ENCODE measurements at regions not wholly inside any gene's neighbourhood (a gene's known extent, or its start where the extent isn't known, plus 50 kb on each side); places are given as distances from the start of the nearest gene placed in this dataset.

GRCh38 chr14:22333422-22334274 is 255.4 kb downstream of the DAD1 start:
- DNase-seq, result peak; percentile 12

- peak; percentile 38 for DNase-seq
Observed at GRCh38 chr14:22332686-22333421, 256.2 kb downstream of the DAD1 start.

GRCh38 chr14:22329371-22329770 is 259.7 kb downstream of the DAD1 start:
- no peak for DNase-seq

- DNase-seq, result no peak
Observed at GRCh38 chr14:22325676-22326400, 263.2 kb downstream of the DAD1 start.

GRCh38 chr14:22320362-22320750 is 268.7 kb downstream of the DAD1 start:
- DNase-seq, result no peak

- peak; percentile 31 for DNase-seq
Observed at GRCh38 chr14:22319526-22320361, 269.3 kb downstream of the DAD1 start.

- DNase-seq, result no peak
Observed at GRCh38 chr14:22318951-22319350, 270.1 kb downstream of the DAD1 start.

GRCh38 chr14:22316473-22316872 is 272.6 kb downstream of the DAD1 start:
- no peak for DNase-seq

- no peak for DNase-seq
Observed at GRCh38 chr14:22315336-22315735, 273.7 kb downstream of the DAD1 start.

GRCh38 chr14:22314183-22314820 is 274.7 kb downstream of the DAD1 start:
- peak; percentile 45 for DNase-seq

GRCh38 chr14:22313172-22313801 is 275.7 kb downstream of the DAD1 start:
- peak; percentile 33 for DNase-seq

- no peak for DNase-seq
Observed at GRCh38 chr14:22311636-22312035, 277.4 kb downstream of the DAD1 start.

GRCh38 chr14:22305607-22306006 is 283.4 kb downstream of the DAD1 start:
- no peak for DNase-seq

GRCh38 chr14:22304326-22304725 is 284.7 kb downstream of the DAD1 start:
- DNase-seq, result no peak

- DNase-seq, result no peak
Observed at GRCh38 chr14:22303589-22304195, 285.3 kb downstream of the DAD1 start.

GRCh38 chr14:22300646-22301045 is 288.4 kb downstream of the DAD1 start:
- DNase-seq, result no peak

GRCh38 chr14:22297376-22297775 is 291.6 kb downstream of the DAD1 start:
- DNase-seq, result no peak

- peak; percentile 80 for DNase-seq
Observed at GRCh38 chr14:22296722-22297121, 292.3 kb downstream of the DAD1 start.

GRCh38 chr14:22296088-22296487 is 292.9 kb downstream of the DAD1 start:
- no peak for DNase-seq

GRCh38 chr14:22291406-22291805 is 297.6 kb downstream of the DAD1 start:
- peak; percentile 29 for DNase-seq

GRCh38 chr14:22289570-22289969 is 299.5 kb downstream of the DAD1 start:
- DNase-seq, result no peak

Measured in fibroblast of skin of abdomen (primary cell).